ENCODE measurements at regions not wholly inside any gene's neighbourhood (a gene's known extent, or its start where the extent isn't known, plus 50 kb on each side); places are given as distances from the start of the nearest gene placed in this dataset.

DNA sequence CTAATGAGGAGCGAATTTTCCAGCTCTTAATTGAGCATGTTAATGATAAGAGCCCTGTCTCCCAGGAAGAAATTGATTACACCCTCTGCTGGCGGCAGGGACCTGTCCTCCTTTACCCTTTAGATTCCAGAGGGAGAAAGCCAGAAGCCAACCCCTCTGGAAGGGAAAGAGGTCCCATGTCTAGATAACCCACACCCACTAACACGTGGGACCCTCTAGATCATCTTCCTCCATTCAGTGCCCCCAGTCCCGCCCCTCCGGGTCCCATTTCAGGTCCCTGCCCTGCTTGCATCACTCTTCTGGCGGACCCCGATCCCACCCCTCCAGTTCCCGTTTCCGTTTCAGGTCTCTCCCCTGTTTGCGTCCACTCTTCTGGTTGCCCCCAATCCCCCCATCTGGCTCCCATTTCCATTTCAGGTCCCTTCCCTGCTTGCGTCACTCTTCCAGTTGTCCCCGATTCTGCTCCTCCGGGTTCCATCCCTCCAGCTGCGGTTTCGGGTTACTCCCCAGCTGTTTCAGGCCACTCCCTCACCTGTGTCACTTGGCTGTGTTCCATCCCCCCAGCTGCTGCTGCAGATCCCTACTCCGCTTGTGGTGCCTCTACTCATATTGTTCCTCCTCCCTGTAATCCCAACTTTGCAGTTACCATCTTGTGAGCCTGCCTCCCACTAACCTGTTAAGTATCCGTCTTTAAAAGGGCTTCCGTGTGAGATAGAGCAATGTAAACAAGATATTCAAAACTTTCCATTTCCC is 202.4 kb downstream of the SH2D4B start:
- no peak overlapping the region for H3K4me3 ChIP-seq (ENCODE audit: low read depth in 2 of 2, low read length in 2 of 2)
- no peaks in the 10 kb centered on the region for H3K4me1 ChIP-seq (ENCODE audit: control insufficient read depth, insufficient read depth, low read length)
- TF ChIP-seq, protein P1, sequence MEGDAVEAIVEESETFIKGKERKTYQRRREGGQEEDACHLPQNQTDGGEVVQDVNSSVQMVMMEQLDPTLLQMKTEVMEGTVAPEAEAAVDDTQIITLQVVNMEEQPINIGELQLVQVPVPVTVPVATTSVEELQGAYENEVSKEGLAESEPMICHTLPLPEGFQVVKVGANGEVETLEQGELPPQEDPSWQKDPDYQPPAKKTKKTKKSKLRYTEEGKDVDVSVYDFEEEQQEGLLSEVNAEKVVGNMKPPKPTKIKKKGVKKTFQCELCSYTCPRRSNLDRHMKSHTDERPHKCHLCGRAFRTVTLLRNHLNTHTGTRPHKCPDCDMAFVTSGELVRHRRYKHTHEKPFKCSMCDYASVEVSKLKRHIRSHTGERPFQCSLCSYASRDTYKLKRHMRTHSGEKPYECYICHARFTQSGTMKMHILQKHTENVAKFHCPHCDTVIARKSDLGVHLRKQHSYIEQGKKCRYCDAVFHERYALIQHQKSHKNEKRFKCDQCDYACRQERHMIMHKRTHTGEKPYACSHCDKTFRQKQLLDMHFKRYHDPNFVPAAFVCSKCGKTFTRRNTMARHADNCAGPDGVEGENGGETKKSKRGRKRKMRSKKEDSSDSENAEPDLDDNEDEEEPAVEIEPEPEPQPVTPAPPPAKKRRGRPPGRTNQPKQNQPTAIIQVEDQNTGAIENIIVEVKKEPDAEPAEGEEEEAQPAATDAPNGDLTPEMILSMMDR (IDR thresholded peaks at IDR 0.05): no peak
- TF ChIP-seq, protein P2, sequence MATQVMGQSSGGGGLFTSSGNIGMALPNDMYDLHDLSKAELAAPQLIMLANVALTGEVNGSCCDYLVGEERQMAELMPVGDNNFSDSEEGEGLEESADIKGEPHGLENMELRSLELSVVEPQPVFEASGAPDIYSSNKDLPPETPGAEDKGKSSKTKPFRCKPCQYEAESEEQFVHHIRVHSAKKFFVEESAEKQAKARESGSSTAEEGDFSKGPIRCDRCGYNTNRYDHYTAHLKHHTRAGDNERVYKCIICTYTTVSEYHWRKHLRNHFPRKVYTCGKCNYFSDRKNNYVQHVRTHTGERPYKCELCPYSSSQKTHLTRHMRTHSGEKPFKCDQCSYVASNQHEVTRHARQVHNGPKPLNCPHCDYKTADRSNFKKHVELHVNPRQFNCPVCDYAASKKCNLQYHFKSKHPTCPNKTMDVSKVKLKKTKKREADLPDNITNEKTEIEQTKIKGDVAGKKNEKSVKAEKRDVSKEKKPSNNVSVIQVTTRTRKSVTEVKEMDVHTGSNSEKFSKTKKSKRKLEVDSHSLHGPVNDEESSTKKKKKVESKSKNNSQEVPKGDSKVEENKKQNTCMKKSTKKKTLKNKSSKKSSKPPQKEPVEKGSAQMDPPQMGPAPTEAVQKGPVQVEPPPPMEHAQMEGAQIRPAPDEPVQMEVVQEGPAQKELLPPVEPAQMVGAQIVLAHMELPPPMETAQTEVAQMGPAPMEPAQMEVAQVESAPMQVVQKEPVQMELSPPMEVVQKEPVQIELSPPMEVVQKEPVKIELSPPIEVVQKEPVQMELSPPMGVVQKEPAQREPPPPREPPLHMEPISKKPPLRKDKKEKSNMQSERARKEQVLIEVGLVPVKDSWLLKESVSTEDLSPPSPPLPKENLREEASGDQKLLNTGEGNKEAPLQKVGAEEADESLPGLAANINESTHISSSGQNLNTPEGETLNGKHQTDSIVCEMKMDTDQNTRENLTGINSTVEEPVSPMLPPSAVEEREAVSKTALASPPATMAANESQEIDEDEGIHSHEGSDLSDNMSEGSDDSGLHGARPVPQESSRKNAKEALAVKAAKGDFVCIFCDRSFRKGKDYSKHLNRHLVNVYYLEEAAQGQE (IDR thresholded peaks at IDR 0.05; ENCODE audit: insufficient read depth in 1 of 2, low read depth in 2 of 2, low read length in 1 of 2): no peak
- TF ChIP-seq SIN3A (IDR thresholded peaks at IDR 0.05; ENCODE audit: borderline replicate concordance, insufficient read depth, low read depth, low read length) (no peak), TCF7L2 (IDR thresholded peaks at IDR 0.05; ENCODE audit: low read depth, low read length) (no peak), POLR2AphosphoS5 (IDR thresholded peaks at IDR 0.05; ENCODE audit: low read depth, low read length) (no peak)
- no TSS peak for BruUV-seq (replicated peaks)
- ChIA-PET CTCF (interaction anchor here (1.0 kb wide), 1 partner anchor 663 kb away, joined by 3 read pairs; no protein-coding TSS in a partner anchor), POLR2A (no interaction called here)
- ATAC-seq (no peak), DNase-seq (ENCODE audit: low read depth, low spot score) (no peak)
- H3K27ac ChIP-seq (ENCODE audit: low read length): no peak overlapping the region
- no peaks in the 10 kb centered on the region for H3K36me3 ChIP-seq (ENCODE audit: control insufficient read depth, insufficient read depth, low read length)
- no peaks in the 10 kb centered on the region for H3K9me3 ChIP-seq (ENCODE audit: control insufficient read depth, insufficient read depth, low read depth, low read length)
- peaks cover 8% of the 10 kb centered on the region; the same call in 1 of the 2 replicates for H3K27me3 ChIP-seq (ENCODE audit: control insufficient read depth, insufficient read depth, low read length)
- in situ Hi-C loops (cut with HindIII; ENCODE audit: low pct_unique_long_range_greater_than_20kb, low sequenced_read_pairs): no loop called here
- intact Hi-C loops (cut with micrococcal nuclease; ENCODE audit: unreplicated experiment): no loop called here

DNA sequence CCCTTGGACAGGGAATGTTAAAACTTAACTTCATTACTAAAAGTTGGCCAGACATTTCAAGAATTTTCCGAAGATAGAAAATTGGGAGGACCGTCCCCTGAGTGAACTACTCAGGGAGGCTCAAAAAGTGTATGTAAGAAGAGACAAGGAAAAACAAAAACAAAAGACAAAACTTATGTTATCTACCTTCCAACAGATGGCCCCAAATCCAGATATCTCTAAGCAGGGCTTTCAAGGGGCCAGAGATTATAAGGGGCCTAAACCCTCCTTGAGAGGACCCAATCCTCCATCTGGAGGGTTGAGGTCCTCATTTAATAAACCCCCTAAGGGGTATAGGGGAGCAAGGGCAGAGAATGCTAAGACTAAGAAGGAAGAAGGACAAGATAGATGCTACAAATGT is 203.6 kb downstream of the SH2D4B start:
- ChIA-PET POLR2A (no interaction called here), CTCF (interaction anchor here (0.6 kb wide), 1 partner anchor 77 kb away, joined by 3 read pairs; no protein-coding TSS in a partner anchor)
- no TSS peak for BruUV-seq (replicated peaks)
- H3K27ac ChIP-seq (ENCODE audit: low read length): no peak overlapping the region
- TF ChIP-seq, protein P1 (IDR thresholded peaks at IDR 0.05): no peak
- TF ChIP-seq POLR2AphosphoS5 (IDR thresholded peaks at IDR 0.05; ENCODE audit: low read depth, low read length) (no peak), TCF7L2 (IDR thresholded peaks at IDR 0.05; ENCODE audit: low read depth, low read length) (no peak), SIN3A (IDR thresholded peaks at IDR 0.05; ENCODE audit: borderline replicate concordance, insufficient read depth, low read depth, low read length) (no peak)
- TF ChIP-seq, protein P2 (IDR thresholded peaks at IDR 0.05; ENCODE audit: insufficient read depth in 1 of 2, low read depth in 2 of 2, low read length in 1 of 2): no peak
- no peaks in the 10 kb centered on the region for H3K9me3 ChIP-seq (ENCODE audit: control insufficient read depth, insufficient read depth, low read depth, low read length)
- intact Hi-C loops (cut with micrococcal nuclease; ENCODE audit: unreplicated experiment): no loop called here
- H3K27me3 ChIP-seq (ENCODE audit: control insufficient read depth, insufficient read depth, low read length): peaks cover 8% of the 10 kb centered on the region; the same call in 1 of the 2 replicates
- in situ Hi-C loops (cut with HindIII; ENCODE audit: low pct_unique_long_range_greater_than_20kb, low sequenced_read_pairs): no loop called here
- no peak for ATAC-seq
- DNase-seq (ENCODE audit: low read depth, low spot score): no peak
- no peaks in the 10 kb centered on the region for H3K36me3 ChIP-seq (ENCODE audit: control insufficient read depth, insufficient read depth, low read length)
- H3K4me3 ChIP-seq (ENCODE audit: low read depth in 2 of 2, low read length in 2 of 2): no peak overlapping the region
- H3K4me1 ChIP-seq (ENCODE audit: control insufficient read depth, insufficient read depth, low read length): no peaks in the 10 kb centered on the region

Data from Panc1 (cell line).